Mucosa of stomach (tissue), 1 donor: ENCODE measurements at regions not wholly inside any gene's neighbourhood (a gene's known extent, or its start where the extent isn't known, plus 50 kb on each side); places are given as distances from the start of the nearest gene placed in this dataset.

Experiments used
- H3K27me3 ChIP-seq: one replicate; pipeline ENCODE4 v1.7.0; 2013; ENCODE audit warnings: mild to moderate bottlenecking, low read length; ENCODE audit not compliant: control insufficient read depth, insufficient read depth
- H3K36me3 ChIP-seq: one replicate; pipeline ENCODE4 v1.7.0; 2013; ENCODE audit warnings: low read length; ENCODE audit not compliant: control insufficient read depth, insufficient read depth
- H3K4me1 ChIP-seq: one replicate; pipeline ENCODE4 v1.7.0; 2013; ENCODE audit warnings: mild to moderate bottlenecking, low read length; ENCODE audit not compliant: control insufficient read depth, insufficient read depth
- H3K4me3 ChIP-seq: one replicate; pipeline ENCODE4 v1.7.0; 2013; ENCODE audit warnings: low read length
- H3K9ac ChIP-seq: one replicate; pipeline ENCODE4 v1.7.0; 2013; ENCODE audit warnings: mild to moderate bottlenecking, low read length, moderate library complexity
- H3K9me3 ChIP-seq: one replicate; pipeline ENCODE4 v1.7.0; 2013; ENCODE audit warnings: mild to moderate bottlenecking, low read length, moderate library complexity; ENCODE audit not compliant: control insufficient read depth
- donor health status: Pancreatic carcinoma.

DNA sequence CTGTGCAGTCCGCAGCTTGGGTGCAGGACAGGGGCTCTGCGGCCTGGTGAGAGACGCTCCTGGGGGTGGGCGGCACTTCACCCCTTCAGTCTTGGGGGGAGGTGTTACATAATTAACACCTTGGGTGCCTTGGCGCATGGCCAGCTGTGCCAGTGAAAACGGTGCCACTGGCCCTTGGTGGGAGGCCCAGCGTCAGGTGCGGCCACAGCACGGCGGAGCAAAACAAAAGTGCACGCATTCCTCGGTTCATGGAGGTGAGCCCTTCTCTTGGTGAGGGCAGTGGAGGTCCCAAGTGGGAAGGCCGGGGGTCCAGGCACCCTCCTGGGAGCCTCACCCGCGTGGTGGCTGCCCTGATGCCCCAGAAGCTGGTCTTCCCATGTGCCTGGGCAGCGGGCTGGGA, 89.8 kb downstream of the ENGASE start:
- H3K9me3 ChIP-seq = no peaks in the 10 kb centered on the region
- H3K4me1 ChIP-seq = no peaks in the 10 kb centered on the region
- H3K27me3 ChIP-seq = peaks cover 4% of the 10 kb centered on the region

DNA sequence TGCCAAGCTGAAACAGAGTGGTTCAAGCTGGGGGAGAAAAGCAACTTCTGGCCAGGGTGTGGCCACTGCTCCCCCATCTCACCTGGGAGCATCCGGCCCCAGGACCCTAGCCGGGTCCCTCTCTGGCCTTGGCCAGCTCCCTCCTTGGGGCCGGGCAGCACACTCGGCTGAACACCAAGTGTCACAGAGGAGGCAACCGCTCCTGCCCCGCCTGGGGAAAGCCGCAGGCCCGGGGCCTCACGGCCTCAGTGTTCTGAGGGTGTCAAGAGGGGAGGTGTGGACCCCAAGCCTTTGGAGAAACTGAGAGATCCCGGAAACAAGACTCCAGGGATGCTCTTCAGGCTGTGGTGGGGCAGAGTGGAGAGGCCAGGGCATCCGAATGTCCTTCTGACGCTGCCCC, 88.4 kb downstream of the ENGASE start:
- Histone ChIP-seq H3K9ac (no peak overlapping the region), H3K36me3 (no peaks in the 10 kb centered on the region), H3K27me3 (peaks cover 4% of the 10 kb centered on the region), H3K9me3 (no peaks in the 10 kb centered on the region), H3K4me1 (no peaks in the 10 kb centered on the region), H3K4me3 (no peak overlapping the region)

More for the DNA sequence above, 89.8 kb downstream of the ENGASE start:
- no peak overlapping the region for H3K4me3 ChIP-seq
- no peak overlapping the region for H3K9ac ChIP-seq
- H3K36me3 ChIP-seq = no peaks in the 10 kb centered on the region

DNA sequence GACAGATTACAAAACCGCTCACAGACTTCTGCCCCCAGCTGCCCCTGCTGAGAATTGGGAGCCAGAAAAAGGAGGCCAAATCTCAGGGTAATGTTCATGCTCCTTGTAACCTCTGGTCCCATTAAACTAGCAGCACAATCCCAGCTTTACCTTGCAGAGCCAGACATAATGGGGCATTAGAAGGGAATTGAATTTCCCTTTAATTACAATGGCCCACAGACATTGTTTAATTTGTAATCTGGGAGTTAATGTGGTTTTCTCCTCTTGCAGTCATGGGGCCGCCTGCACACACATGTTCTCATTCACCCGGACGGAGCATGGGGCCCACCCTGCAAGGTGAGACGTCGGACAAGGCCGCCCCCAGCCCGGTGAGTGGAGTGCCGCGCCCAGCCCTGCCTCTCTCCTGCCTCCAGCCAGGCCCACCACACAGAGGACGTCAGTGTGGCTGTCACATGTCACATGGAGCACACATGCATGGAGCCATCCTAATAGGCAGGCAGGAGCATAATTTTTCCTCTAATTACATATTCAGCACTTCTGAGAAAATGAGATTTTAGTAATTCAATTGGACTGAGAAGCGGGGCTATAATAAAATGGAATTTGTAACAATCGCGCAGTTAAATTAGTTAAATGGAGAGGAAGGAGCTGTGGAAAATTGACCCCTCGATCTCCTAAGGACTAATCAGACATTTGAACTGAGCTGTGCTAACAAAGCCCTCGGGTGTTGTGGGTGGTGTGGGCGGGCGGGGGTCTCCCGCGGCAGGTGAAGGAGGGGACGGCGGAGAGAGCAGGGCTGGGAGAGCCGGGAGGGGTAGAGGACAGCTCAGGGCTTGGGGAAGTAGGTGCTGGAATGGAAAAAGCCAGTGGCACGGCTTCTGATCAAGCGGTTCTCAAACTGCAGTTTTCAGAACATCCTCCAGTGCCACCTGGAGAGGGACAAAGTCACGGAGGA, 87.7 kb downstream of the ENGASE start:
- H3K9me3 ChIP-seq = no peaks in the 10 kb centered on the region
- H3K27me3 ChIP-seq = peaks cover 4% of the 10 kb centered on the region
- no peaks in the 10 kb centered on the region for H3K4me1 ChIP-seq
- H3K4me3 ChIP-seq = no peak overlapping the region
- H3K36me3 ChIP-seq = no peaks in the 10 kb centered on the region
- no peak overlapping the region for H3K9ac ChIP-seq

DNA sequence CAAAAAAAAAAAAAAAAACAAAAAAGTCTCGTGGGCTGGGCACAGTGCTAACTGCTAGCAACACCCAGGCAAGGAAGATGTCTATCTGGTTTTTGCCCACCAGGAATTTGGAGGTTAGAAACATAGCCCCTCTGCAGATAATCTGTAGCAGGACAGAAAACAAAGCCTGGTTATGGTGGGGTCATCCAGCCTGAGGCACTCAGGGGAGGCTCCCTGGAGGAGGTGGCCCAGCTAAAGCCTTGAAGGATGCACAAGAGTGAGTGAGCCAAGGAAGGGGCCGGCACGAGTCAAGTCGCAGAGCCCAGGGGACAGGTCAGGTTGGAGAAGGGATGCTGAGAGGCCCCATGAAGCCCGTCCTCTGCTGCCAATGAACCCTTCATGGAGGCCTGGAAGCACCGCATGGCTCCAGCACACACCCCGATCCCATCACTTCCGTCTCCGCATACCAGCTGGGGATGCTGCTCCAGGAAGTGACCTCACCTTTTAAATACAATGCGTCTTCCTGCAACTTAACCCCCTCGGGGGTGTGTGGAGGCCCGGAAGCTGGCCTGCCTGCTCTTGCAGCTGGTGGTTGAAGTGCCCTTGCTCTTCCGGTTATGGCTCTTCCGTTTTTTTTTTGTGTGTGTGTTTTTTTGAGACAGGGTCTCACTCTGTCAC, 86.5 kb downstream of the ENGASE start:
- Histone ChIP-seq H3K36me3 (no peaks in the 10 kb centered on the region), H3K4me3 (no peak overlapping the region), H3K9me3 (no peaks in the 10 kb centered on the region), H3K4me1 (no peaks in the 10 kb centered on the region), H3K27me3 (peaks cover 4% of the 10 kb centered on the region), H3K9ac (no peak overlapping the region)

DNA sequence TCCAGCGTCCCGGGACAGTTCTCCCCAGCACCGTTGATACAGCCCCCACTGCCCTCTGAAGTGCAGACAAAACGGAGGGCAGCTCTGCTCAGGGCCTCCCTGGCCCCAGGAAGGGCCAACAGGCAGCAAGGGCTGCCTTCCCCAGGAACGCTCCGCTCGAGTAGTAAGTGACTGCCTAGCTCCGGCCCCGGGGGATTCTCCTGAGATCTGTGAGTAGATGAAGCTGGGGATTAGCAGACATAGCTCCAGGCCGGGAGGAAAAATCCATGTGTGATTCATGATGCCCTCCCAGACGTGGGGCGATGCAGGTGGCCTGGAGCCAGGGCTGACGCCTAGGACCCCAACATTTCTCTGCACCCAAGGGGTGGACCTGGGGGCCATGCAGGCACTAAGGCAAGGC, 85.3 kb downstream of the ENGASE start:
- Histone ChIP-seq H3K9me3 (no peaks in the 10 kb centered on the region), H3K36me3 (no peaks in the 10 kb centered on the region), H3K4me3 (no peak overlapping the region), H3K27me3 (peaks cover 4% of the 10 kb centered on the region), H3K4me1 (no peaks in the 10 kb centered on the region), H3K9ac (no peak overlapping the region)

DNA sequence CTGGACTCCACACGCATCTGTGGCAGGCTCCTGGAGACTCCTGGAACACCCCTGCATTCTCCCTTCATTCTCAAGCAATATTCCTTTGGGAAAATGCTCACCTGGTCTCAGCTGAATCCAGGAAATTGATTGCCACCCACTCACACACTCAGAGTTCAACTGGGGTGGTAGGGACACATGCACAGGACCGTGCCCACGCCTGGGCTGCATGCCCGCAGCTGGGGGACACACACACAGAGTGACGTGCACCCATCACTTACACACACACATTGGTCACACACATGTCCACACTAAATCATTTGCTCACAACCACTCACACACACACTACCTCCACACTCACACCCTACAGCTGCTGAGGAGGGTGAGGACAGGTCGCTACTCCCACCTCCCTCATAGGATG, 84.8 kb downstream of the ENGASE start:
- Histone ChIP-seq H3K9ac (no peak overlapping the region), H3K4me3 (no peak overlapping the region), H3K36me3 (no peaks in the 10 kb centered on the region), H3K4me1 (no peaks in the 10 kb centered on the region), H3K9me3 (no peaks in the 10 kb centered on the region), H3K27me3 (peaks cover 4% of the 10 kb centered on the region)

DNA sequence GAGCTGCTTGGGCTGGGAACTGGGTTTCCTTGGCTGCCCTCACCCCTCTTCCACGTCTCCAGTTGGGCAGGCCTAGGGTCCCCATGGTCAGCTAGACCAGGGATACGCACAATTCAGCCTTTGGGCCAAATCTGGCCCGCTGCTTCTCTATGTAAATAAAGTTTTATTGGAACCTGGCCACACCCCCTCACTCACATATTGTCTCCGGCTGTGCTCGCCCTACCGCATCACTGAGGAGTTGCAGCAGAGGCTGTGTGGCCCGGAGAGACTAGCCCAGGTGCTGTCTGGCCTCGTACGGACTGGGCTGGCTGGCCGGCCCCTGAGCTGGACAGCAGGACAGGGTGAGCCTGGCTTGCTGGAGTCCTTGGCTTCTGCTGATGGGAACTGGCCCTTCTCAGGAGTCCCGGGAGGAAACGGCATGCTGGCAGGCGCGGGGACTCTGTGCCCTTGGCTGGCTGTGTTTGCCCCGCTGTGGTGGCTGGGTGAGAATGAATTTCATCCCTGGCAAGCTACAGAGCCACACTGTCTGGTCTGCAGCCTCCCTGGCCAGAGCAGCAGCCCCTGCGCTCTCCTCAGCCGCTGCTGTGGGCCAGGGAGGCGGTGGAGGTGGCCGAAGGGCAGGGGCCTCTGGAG, 82.0 kb downstream of the ENGASE start:
- Histone ChIP-seq H3K4me1 (no peaks in the 10 kb centered on the region), H3K9ac (no peak overlapping the region), H3K36me3 (no peaks in the 10 kb centered on the region), H3K27me3 (peaks cover 14% of the 10 kb centered on the region), H3K4me3 (no peak overlapping the region), H3K9me3 (no peaks in the 10 kb centered on the region)

DNA sequence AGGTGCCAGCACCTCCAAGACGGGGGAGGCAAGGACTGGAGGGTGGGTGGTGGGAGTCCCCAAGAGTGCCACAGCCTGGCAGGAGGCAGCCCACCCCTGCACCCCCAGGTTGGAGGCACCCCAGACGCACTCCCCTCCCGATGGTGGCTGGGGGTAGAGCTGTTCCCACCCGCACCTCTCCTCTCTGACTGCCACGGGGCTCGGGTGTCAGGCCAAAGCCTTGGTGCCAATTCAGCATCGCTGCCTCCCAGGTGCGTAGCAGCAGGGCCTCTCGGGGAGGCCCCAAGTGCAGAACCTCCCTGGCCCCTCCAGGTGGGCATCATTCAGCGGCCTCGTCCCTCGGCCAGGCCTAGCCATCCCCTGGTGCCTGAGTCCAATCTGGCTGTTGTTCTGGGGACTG, 81.1 kb downstream of the ENGASE start:
- no peaks in the 10 kb centered on the region for H3K36me3 ChIP-seq
- H3K27me3 ChIP-seq = peaks cover 14% of the 10 kb centered on the region
- H3K9ac ChIP-seq = no peak overlapping the region
- no peaks in the 10 kb centered on the region for H3K4me1 ChIP-seq
- H3K4me3 ChIP-seq = no peak overlapping the region
- H3K9me3 ChIP-seq = no peaks in the 10 kb centered on the region

DNA sequence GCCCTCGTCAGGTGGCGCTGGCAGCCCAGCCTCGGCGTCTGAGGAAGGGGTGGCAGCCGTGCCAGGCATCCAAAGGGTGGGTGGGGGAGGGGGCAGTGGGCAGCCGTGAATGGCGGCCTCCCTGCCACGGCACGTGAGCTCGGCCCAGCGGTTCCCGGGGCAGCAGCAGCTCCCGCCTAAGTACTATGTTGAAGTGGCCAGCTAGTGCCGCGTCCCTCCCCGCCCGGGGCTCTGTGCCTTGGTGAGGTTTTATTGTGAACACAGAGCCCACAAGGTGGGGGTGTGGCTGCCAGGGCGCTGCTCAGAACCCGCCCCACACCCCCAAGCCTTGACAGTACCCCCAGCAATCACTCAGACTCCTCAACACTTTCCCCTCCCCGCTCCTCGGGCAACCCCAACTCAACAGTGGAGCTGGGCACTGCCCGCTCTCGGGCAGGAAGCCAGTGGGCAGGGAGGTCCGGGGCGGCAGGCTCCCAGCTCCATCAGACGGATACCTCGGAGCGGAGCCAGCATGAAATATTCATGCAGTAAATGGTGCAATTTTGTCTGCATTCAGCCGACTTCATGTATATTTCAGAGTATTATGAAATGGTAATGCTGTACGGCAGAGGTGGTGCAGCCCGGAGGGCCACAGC, 80.4 kb downstream of the ENGASE start:
- Histone ChIP-seq H3K9ac (no peak overlapping the region), H3K27me3 (peaks cover 14% of the 10 kb centered on the region), H3K4me1 (no peaks in the 10 kb centered on the region), H3K36me3 (no peaks in the 10 kb centered on the region), H3K4me3 (no peak overlapping the region), H3K9me3 (no peaks in the 10 kb centered on the region)

DNA sequence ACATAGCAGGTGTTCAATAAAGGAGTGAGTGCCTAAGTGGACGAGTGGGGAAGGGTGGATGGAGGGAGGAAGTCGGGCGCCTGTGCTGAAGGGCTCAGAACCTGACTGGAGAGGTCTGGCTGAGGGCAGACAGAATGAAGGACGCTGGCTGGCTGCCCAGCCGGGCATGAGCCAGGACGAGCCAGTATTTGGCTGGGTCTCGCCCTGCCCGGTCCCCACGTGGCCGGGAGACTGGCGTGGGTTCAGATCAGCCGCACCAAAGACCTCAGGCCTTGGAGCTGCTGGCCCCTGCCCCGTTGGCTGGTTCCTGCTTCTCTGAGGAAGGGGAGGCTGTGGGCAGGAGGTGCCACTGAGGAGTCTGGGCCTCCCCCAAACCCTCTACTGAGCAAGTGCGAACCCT, 79.8 kb downstream of the ENGASE start:
- H3K9me3 ChIP-seq = no peaks in the 10 kb centered on the region
- peaks cover 14% of the 10 kb centered on the region for H3K27me3 ChIP-seq
- H3K9ac ChIP-seq = no peak overlapping the region
- H3K36me3 ChIP-seq = no peaks in the 10 kb centered on the region
- H3K4me1 ChIP-seq = no peaks in the 10 kb centered on the region
- H3K4me3 ChIP-seq = no peak overlapping the region

DNA sequence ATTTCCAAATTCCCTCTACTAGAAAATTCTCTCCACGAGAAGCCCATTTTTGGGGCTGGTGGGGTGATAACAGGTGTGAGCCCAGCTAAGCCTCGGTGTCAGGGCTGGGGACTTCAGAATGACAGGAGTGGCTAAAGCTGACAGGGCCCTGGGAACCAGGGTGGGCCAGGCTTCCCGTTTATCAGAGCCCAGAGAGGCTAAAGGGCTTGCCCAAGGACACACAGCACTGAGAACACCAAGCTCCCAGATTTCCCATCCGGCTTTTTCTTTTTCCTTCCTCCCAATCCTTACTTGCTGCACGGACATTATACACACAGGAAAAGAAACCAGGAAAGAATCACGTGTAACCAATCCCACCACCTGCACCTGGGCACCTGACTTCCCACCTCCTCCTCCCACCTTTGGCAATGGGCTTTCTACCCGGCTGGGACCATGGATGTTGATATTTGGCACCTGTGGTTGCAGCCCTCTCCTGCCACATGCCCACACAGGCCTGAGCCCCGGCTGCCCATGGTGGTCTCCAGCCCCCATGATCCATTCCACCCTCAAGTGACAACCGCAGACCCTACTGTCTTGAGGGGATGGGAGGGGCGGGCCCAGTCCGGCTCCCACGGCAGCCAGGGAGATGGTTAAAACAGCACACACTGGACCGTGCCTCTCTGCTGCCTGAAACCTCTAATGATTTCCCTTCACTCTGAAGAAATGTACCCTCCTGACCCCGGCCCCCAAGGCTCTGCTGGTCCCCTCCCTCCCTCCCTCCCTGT, 78.9 kb downstream of the ENGASE start:
- no peaks in the 10 kb centered on the region for H3K9me3 ChIP-seq
- H3K27me3 ChIP-seq = peaks cover 14% of the 10 kb centered on the region
- H3K36me3 ChIP-seq = no peaks in the 10 kb centered on the region
- H3K9ac ChIP-seq = no peak overlapping the region
- no peak overlapping the region for H3K4me3 ChIP-seq
- H3K4me1 ChIP-seq = no peaks in the 10 kb centered on the region
